Mucosa of rectum (tissue), 2 donors: ENCODE measurements at regions not wholly inside any gene's neighbourhood (a gene's known extent, or its start where the extent isn't known, plus 50 kb on each side); places are given as distances from the start of the nearest gene placed in this dataset.
"Not testable (repeated sequence)": the region's sequence is repeated elsewhere in the genome, so short reads cannot be mapped to it uniquely, and the experiment has no call there.

Experiments used
- H3K27ac ChIP-seq, 2 donors: one replicate each; pipeline ENCODE4 v1.7.0; 2013; ENCODE audit warnings: inconsistent platforms in 2 of 2, low read depth in 2 of 2, low read length in 2 of 2
- H3K27me3 ChIP-seq, 2 donors: one replicate each; pipeline ENCODE4 v1.7.0; 2013; ENCODE audit warnings: low read length in 2 of 2; ENCODE audit not compliant: control insufficient read depth in 2 of 2, insufficient read depth in 2 of 2
- H3K36me3 ChIP-seq, 2 donors: one replicate each; pipeline ENCODE4 v1.7.0; 2013; ENCODE audit warnings: low read length in 2 of 2; ENCODE audit not compliant: control insufficient read depth in 2 of 2, insufficient read depth in 2 of 2
- H3K4me1 ChIP-seq, 2 donors: one replicate each; pipeline ENCODE4 v1.7.0; 2013; ENCODE audit warnings: low read length in 2 of 2, mild to moderate bottlenecking in 1 of 2; ENCODE audit not compliant: control insufficient read depth in 2 of 2, insufficient read depth in 2 of 2
- H3K4me3 ChIP-seq, 2 donors: one replicate each; pipeline ENCODE4 v1.7.0; 2013; ENCODE audit warnings: low read length in 2 of 2
- H3K9ac ChIP-seq, 2 donors: one replicate each; pipeline ENCODE4 v1.7.0; 2013; ENCODE audit warnings: low read length in 2 of 2, low read depth in 1 of 2, mild to moderate bottlenecking in 1 of 2
- H3K9me3 ChIP-seq, 2 donors: one replicate each; pipeline ENCODE4 v1.7.0; 2013; ENCODE audit warnings: low read length in 2 of 2; ENCODE audit not compliant: control insufficient read depth in 2 of 2
- donor health status: healthy.
- donor health status: Normal muscosa, but diverticular disease.

- Histone ChIP-seq H3K9me3 (no peaks in the 10 kb centered on the region), H3K27ac (no peak overlapping the region), H3K9ac (no peak overlapping the region), H3K4me1 (no peaks in the 10 kb centered on the region), H3K36me3 (no peaks in the 10 kb centered on the region), H3K4me3 (no peak overlapping the region), H3K27me3 (no peaks in the 10 kb centered on the region)
Measured at GRCh38 chr20:48364688-48365421, 462.9 kb downstream of the PREX1 start.

GRCh38 chr20:48364055-48364454, 463.7 kb downstream of the PREX1 start:
- Histone ChIP-seq H3K9me3 (no peaks in the 10 kb centered on the region), H3K4me3 (no peak overlapping the region), H3K36me3 (no peaks in the 10 kb centered on the region), H3K9ac (no peak overlapping the region), H3K27me3 (no peaks in the 10 kb centered on the region), H3K27ac (no peak overlapping the region), H3K4me1 (no peaks in the 10 kb centered on the region)

- Histone ChIP-seq H3K27ac (no peak overlapping the region), H3K9ac (no peak overlapping the region), H3K27me3 (peaks cover 0 to 3% of the 10 kb centered on the region in 2 donors), H3K4me1 (no peaks in the 10 kb centered on the region), H3K36me3 (no peaks in the 10 kb centered on the region), H3K4me3 (no peak overlapping the region), H3K9me3 (no peaks in the 10 kb centered on the region)
Measured at GRCh38 chr20:48360342-48360975, 467.3 kb downstream of the PREX1 start.

- H3K27ac ChIP-seq: peak overlapping the region in 1 of 2 donors; percentile 15
- H3K9me3 ChIP-seq: no peaks in the 10 kb centered on the region
- peak overlapping the region in 1 of 2 donors; percentile 13 for H3K4me3 ChIP-seq
- H3K27me3 ChIP-seq: peaks cover 0 to 3% of the 10 kb centered on the region in 2 donors
- H3K4me1 ChIP-seq: no peaks in the 10 kb centered on the region
- H3K36me3 ChIP-seq: no peaks in the 10 kb centered on the region
- H3K9ac ChIP-seq: no peak overlapping the region
Measured at GRCh38 chr20:48359692-48360341, 468.0 kb downstream of the PREX1 start.

- not testable (repeated sequence) for H3K4me1 ChIP-seq, H3K4me3 ChIP-seq, H3K36me3 ChIP-seq, H3K9me3 ChIP-seq, H3K27me3 ChIP-seq, H3K27ac ChIP-seq, H3K9ac ChIP-seq
Measured at GRCh38 chr20:48359055-48359390, 468.8 kb downstream of the PREX1 start.

GRCh38 chr20:48358176-48359054, 469.4 kb downstream of the PREX1 start:
- H3K9me3 ChIP-seq: no peaks in the 10 kb centered on the region
- H3K36me3 ChIP-seq: no peaks in the 10 kb centered on the region
- H3K27me3 ChIP-seq: peaks cover 0 to 3% of the 10 kb centered on the region in 2 donors
- H3K27ac ChIP-seq: no peak overlapping the region
- H3K4me1 ChIP-seq: no peaks in the 10 kb centered on the region
- H3K9ac ChIP-seq: no peak overlapping the region
- H3K4me3 ChIP-seq: no peak overlapping the region

- H3K27me3 ChIP-seq: peaks cover 0 to 3% of the 10 kb centered on the region in 2 donors
- H3K9ac ChIP-seq: no peak overlapping the region
- H3K4me3 ChIP-seq: no peak overlapping the region
- H3K36me3 ChIP-seq: no peaks in the 10 kb centered on the region
- no peaks in the 10 kb centered on the region for H3K9me3 ChIP-seq
- H3K27ac ChIP-seq: no peak overlapping the region
- no peaks in the 10 kb centered on the region for H3K4me1 ChIP-seq
Measured at GRCh38 chr20:48357714-48358113, 470.1 kb downstream of the PREX1 start.

- Histone ChIP-seq H3K27ac (no peak overlapping the region), H3K4me1 (no peaks in the 10 kb centered on the region), H3K9me3 (no peaks in the 10 kb centered on the region), H3K9ac (no peak overlapping the region), H3K36me3 (no peaks in the 10 kb centered on the region), H3K4me3 (no peak overlapping the region), H3K27me3 (peaks cover 0 to 3% of the 10 kb centered on the region in 2 donors)
Measured at GRCh38 chr20:48354903-48355302, 472.9 kb downstream of the PREX1 start.

- Histone ChIP-seq H3K9ac (no peak overlapping the region), H3K4me3 (no peak overlapping the region), H3K27ac (no peak overlapping the region), H3K27me3 (peaks cover 0 to 3% of the 10 kb centered on the region in 2 donors), H3K4me1 (no peaks in the 10 kb centered on the region), H3K9me3 (no peaks in the 10 kb centered on the region), H3K36me3 (no peaks in the 10 kb centered on the region)
Measured at GRCh38 chr20:48354320-48354876, 473.4 kb downstream of the PREX1 start.
